Lower lobe of right lung (tissue), 2 donors: ENCODE measurements at regions not wholly inside any gene's neighbourhood (a gene's known extent, or its start where the extent isn't known, plus 50 kb on each side); places are given as distances from the start of the nearest gene placed in this dataset.

Experiments
- ATAC-seq, 2 donors: fragments of 200-7000 bp; cut with Tn5 transposase; one replicate each; pipeline ENCODE4 v1.9.1; 2020 to 2022; ENCODE audit warnings: mild to moderate bottlenecking in 2 of 2, moderate library complexity in 2 of 2
- DNase-seq: peaks from one replicate; pipeline ENCODE4 v3.0.0-alpha.2; 2020
- H3K27ac ChIP-seq: fragments of 200-600 bp; one replicate; pipeline ENCODE4 v1.8.0; 2022
- H3K27me3 ChIP-seq: fragments of 200-600 bp; one replicate; pipeline ENCODE4 v1.8.0; 2022; ENCODE audit warnings: low read depth
- H3K36me3 ChIP-seq: fragments of 200-600 bp; one replicate; pipeline ENCODE4 v1.8.0; 2022; ENCODE audit warnings: mild to moderate bottlenecking
- H3K4me1 ChIP-seq: fragments of 200-600 bp; one replicate; pipeline ENCODE4 v1.8.0; 2022
- H3K4me3 ChIP-seq: fragments of 200-600 bp; one replicate; pipeline ENCODE4 v1.8.0; 2022; ENCODE audit warnings: mild to moderate bottlenecking
- H3K9me3 ChIP-seq: fragments of 200-600 bp; one replicate; pipeline ENCODE4 v1.8.0; 2022
- CTCF ChIP-seq: fragments of 200-600 bp; IDR thresholded peaks from one replicate; pipeline ENCODE4 v1.8.0; 2022; ENCODE audit warnings: antibody characterized with exemption, mild to moderate bottlenecking
- intact Hi-C: fragments of 100-400 bp; cut with DNase I; formaldehyde crosslinking; loops from one replicate; pipeline ENCODE4 v1.11.0; 2022
- donor health status: DM: no; HTN: yes; CAD: no; lungs with severe emphysema.

- Histone ChIP-seq H3K4me1 (no peaks in the 10 kb centered on the region), H3K36me3 (no peaks in the 10 kb centered on the region), H3K27ac (no peak overlapping the region), H3K27me3 (peaks cover 3% of the 10 kb centered on the region), H3K4me3 (no peak overlapping the region), H3K9me3 (no peaks in the 10 kb centered on the region)
- ATAC-seq, result no peak
- DNase-seq, result no peak
- TF ChIP-seq CTCF, result no peak
- intact Hi-C loops, result no loop called here
Measured at GRCh38 chr19:28644169-28644775, 568.7 kb downstream of the UQCRFS1 start.

DNA sequence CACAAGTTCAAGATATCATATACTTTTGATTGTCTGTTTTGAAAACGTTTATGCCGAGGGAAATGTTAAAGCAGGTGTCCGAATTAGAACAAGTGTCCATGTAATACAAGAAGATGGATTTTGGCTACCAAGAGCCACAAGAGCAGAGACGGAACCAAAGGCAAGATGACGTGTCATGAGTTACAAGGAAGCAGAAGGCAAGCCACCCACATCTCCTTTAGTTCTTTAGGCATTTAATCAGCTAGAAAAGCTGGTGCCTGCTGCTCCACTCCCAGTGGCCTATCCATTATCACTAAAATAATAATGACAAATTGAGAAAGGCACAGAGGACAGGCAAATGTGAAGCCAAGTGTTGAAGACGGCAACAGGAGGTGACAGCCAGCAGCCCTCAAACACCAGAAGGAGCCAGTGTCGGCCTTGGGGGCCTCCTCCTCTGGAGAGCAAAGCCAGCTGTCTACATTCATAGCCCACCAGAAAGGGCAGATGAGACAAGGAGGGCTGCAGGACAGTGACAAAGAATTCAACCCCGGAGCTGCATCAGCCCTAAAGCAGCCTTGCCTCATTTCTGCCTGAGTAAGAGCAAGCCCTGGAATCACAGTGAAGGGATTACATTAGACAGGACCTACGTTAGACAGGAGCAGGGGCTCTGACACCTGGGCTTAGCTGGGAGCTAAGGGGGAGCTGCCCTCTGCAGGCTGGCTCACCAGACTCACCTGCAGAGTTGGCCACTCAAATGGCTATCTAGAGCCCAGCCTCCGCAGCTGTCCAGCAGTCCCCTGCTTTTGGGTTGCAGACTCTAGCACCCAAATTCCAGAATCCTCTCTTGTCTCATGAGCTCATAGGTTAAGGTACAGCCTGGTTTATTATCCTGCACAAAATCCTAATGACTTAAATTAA lies 569.9 kb downstream of the UQCRFS1 start:
- no peaks in the 10 kb centered on the region for H3K9me3 ChIP-seq
- DNase-seq (no peak), ATAC-seq (no peak)
- intact Hi-C loops, result no loop called here
- H3K27ac ChIP-seq, result no peak overlapping the region
- H3K36me3 ChIP-seq, result no peaks in the 10 kb centered on the region
- H3K27me3 ChIP-seq, result peaks cover 3% of the 10 kb centered on the region
- TF ChIP-seq CTCF, result no peak
- no peaks in the 10 kb centered on the region for H3K4me1 ChIP-seq
- no peak overlapping the region for H3K4me3 ChIP-seq

DNA sequence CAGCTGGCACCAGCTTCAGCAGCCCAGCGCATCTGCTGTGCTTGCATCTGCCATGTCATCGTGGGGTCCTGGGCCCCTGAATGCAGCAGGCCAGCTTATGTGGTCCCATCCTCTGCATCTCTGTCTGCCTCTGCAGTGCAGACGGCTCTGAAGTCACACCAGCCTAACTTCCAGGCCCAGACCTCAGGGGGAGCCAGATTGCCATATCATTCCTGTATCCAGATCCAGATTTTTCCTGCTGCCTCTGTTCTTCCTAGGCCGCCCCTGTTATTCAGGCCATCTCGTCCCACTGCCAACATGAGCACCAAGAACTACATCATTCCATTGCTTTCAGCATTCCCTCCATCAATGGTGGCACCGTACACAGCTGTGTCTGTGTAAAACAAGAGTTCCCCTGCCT lies 571.6 kb downstream of the UQCRFS1 start:
- ATAC-seq (no peak), DNase-seq (no peak)
- H3K4me3 ChIP-seq, result no peak overlapping the region
- H3K36me3 ChIP-seq, result no peaks in the 10 kb centered on the region
- H3K27me3 ChIP-seq, result peaks cover 3% of the 10 kb centered on the region
- H3K27ac ChIP-seq, result no peak overlapping the region
- H3K9me3 ChIP-seq, result no peaks in the 10 kb centered on the region
- intact Hi-C loops, result no loop called here
- TF ChIP-seq CTCF, result no peak
- no peaks in the 10 kb centered on the region for H3K4me1 ChIP-seq

GRCh38 chr19:28640506-28640905 lies 572.4 kb downstream of the UQCRFS1 start:
- Histone ChIP-seq H3K27me3 (peaks cover 3% of the 10 kb centered on the region), H3K4me1 (no peaks in the 10 kb centered on the region), H3K4me3 (no peak overlapping the region), H3K27ac (no peak overlapping the region), H3K9me3 (no peaks in the 10 kb centered on the region), H3K36me3 (no peaks in the 10 kb centered on the region)
- intact Hi-C loops, result no loop called here
- ATAC-seq, result no peak
- no peak for DNase-seq
- no peak for TF ChIP-seq CTCF

DNA sequence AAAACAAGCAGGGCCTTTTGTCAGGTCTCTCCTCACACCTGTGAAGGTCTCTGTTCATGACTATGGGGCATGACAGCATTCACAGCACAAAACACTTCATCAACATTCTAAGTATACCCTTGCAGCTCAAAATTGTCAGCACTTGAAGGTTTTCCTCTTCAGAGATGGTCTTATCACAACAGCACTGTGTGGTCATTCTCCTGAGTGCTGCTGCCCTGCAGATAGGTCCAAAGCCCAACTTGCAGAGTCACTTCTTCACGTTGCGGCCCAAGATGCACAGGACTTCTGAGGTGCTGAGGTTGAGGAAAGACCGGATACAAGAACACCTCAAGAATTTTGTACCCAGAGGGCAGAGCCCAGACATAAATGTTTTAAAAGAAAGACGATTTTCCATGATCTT lies 574.5 kb downstream of the UQCRFS1 start:
- TF ChIP-seq CTCF, result no peak
- Histone ChIP-seq H3K4me3 (no peak overlapping the region), H3K27me3 (peaks cover 3% of the 10 kb centered on the region), H3K36me3 (no peaks in the 10 kb centered on the region), H3K4me1 (no peaks in the 10 kb centered on the region), H3K27ac (no peak overlapping the region), H3K9me3 (no peaks in the 10 kb centered on the region)
- intact Hi-C loops, result no loop called here
- ATAC-seq (no peak), DNase-seq (no peak)
